ENCODE measurements at regions not wholly inside any gene's neighbourhood (a gene's known extent, or its start where the extent isn't known, plus 50 kb on each side); places are given as distances from the start of the nearest gene placed in this dataset.

- no peak for ATAC-seq
- DNase-seq = no peak
- intact Hi-C loops (cut with DNase I, micrococcal nuclease) = no loop called here
Observed at GRCh38 chr14:59096303-59096702, 92.2 kb upstream of the DAAM1 start.

GRCh38 chr14:59097681-59098080 lies 90.8 kb upstream of the DAAM1 start:
- DNase-seq = no peak
- intact Hi-C loops (cut with DNase I, micrococcal nuclease) = no loop called here
- no peak for ATAC-seq

- intact Hi-C loops (cut with DNase I, micrococcal nuclease) = no loop called here
Observed at GRCh38 chr14:59098377-59098776, 90.1 kb upstream of the DAAM1 start.

GRCh38 chr14:59100205-59100604 lies 88.3 kb upstream of the DAAM1 start:
- ATAC-seq (no peak), DNase-seq (no peak)
- intact Hi-C loops (cut with DNase I, micrococcal nuclease) = no loop called here

More at GRCh38 chr14:59098377-59098776, 90.1 kb upstream of the DAAM1 start:
- no peak for ATAC-seq
- no peak for DNase-seq

GRCh38 chr14:59101476-59101875 lies 87.0 kb upstream of the DAAM1 start:
- DNase-seq = no peak
- intact Hi-C loops (cut with DNase I, micrococcal nuclease) = no loop called here
- ATAC-seq = no peak

- DNase-seq (no peak), ATAC-seq (no peak)
- intact Hi-C loops (cut with DNase I, micrococcal nuclease) = no loop called here
Observed at GRCh38 chr14:59103396-59103795, 85.1 kb upstream of the DAAM1 start.

GRCh38 chr14:59107819-59108218 lies 80.6 kb upstream of the DAAM1 start:
- no peak for ATAC-seq
- DNase-seq = peak in 1 of 2 donors; percentile 70
- intact Hi-C loops (cut with DNase I, micrococcal nuclease) = no loop called here

- intact Hi-C loops (cut with DNase I, micrococcal nuclease) = loop anchor here in 1 of 2 donors (10.0 kb wide), 1 partner anchor 92 kb away; no protein-coding TSS in a partner anchor
- peak; percentile 97 for ATAC-seq
- DNase-seq = no peak
Observed at GRCh38 chr14:59116984-59117415, 71.5 kb upstream of the DAAM1 start.

GRCh38 chr14:59117754-59118528 lies 70.5 kb upstream of the DAAM1 start:
- ATAC-seq (no peak), DNase-seq (no peak)
- intact Hi-C loops (cut with DNase I, micrococcal nuclease) = loop anchor here in 1 of 2 donors (10.0 kb wide), 1 partner anchor 93 kb away; no protein-coding TSS in a partner anchor

GRCh38 chr14:59120921-59121320 lies 67.5 kb upstream of the DAAM1 start:
- intact Hi-C loops (cut with DNase I, micrococcal nuclease) = loop anchor here in 1 of 2 donors (10.0 kb wide), 1 partner anchor 616 kb away; no protein-coding TSS in a partner anchor
- no peak for ATAC-seq
- no peak for DNase-seq

GRCh38 chr14:59123531-59123930 lies 64.9 kb upstream of the DAAM1 start:
- DNase-seq = no peak
- intact Hi-C loops (cut with DNase I, micrococcal nuclease) = loop anchor here in 1 of 2 donors (10.0 kb wide), 1 partner anchor 619 kb away; no protein-coding TSS in a partner anchor

GRCh38 chr14:59123975-59124374 lies 64.5 kb upstream of the DAAM1 start:
- intact Hi-C loops (cut with DNase I, micrococcal nuclease) = loop anchor here in 1 of 2 donors (10.0 kb wide), 1 partner anchor 619 kb away; no protein-coding TSS in a partner anchor
- DNase-seq = no peak

More at GRCh38 chr14:59123531-59123930, 64.9 kb upstream of the DAAM1 start:
- ATAC-seq = no peak

GRCh38 chr14:59125156-59125555 lies 63.3 kb upstream of the DAAM1 start:
- ATAC-seq = no peak
- DNase-seq = no peak
- intact Hi-C loops (cut with DNase I, micrococcal nuclease) = loop anchor here (5.0 to 10.0 kb wide), 2 partner anchors 317 to 620 kb away; no protein-coding TSS in a partner anchor

More at GRCh38 chr14:59123975-59124374, 64.5 kb upstream of the DAAM1 start:
- ATAC-seq = peak; percentile 48

- intact Hi-C loops (cut with DNase I, micrococcal nuclease) = loop anchor here (2.0 to 10.0 kb wide), 3 partner anchors 315 to 622 kb away; no protein-coding TSS in a partner anchor
- no peak for DNase-seq
Observed at GRCh38 chr14:59126714-59127436, 61.6 kb upstream of the DAAM1 start.

GRCh38 chr14:59127437-59127732 lies 61.1 kb upstream of the DAAM1 start:
- DNase-seq = no peak
- intact Hi-C loops (cut with DNase I, micrococcal nuclease) = loop anchor here (2.0 to 10.0 kb wide), 3 partner anchors 315 to 623 kb away; no protein-coding TSS in a partner anchor
- ATAC-seq = no peak

More at GRCh38 chr14:59126714-59127436, 61.6 kb upstream of the DAAM1 start:
- ATAC-seq = peak; percentile 81

GRCh38 chr14:59130462-59130861 lies 58.0 kb upstream of the DAAM1 start:
- intact Hi-C loops (cut with DNase I, micrococcal nuclease) = loop anchor here in 1 of 2 donors (10.0 kb wide), 1 partner anchor 54 kb away; the partner anchor contains the start of gene DAAM1
- ATAC-seq (no peak), DNase-seq (no peak)

- intact Hi-C loops (cut with DNase I, micrococcal nuclease) = loop anchor here in 1 of 2 donors (10.0 kb wide), 1 partner anchor 53 kb away; the partner anchor contains the start of gene DAAM1
- no peak for DNase-seq
- ATAC-seq = no peak
Observed at GRCh38 chr14:59131938-59132795, 56.3 kb upstream of the DAAM1 start.

- DNase-seq (no peak), ATAC-seq (peak; percentile 36)
- intact Hi-C loops (cut with DNase I, micrococcal nuclease) = loop anchor here in 1 of 2 donors (10.0 kb wide), 1 partner anchor 52 kb away; the partner anchor contains the start of gene DAAM1
Observed at GRCh38 chr14:59132796-59133494, 55.5 kb upstream of the DAAM1 start.

Data from left colon (tissue), 2 donors.